MG63 (cell line): ENCODE measurements at regions not wholly inside any gene's neighbourhood (a gene's known extent, or its start where the extent isn't known, plus 50 kb on each side); places are given as distances from the start of the nearest gene placed in this dataset.
"Not testable (repeated sequence)": the region's sequence is repeated elsewhere in the genome, so short reads cannot be mapped to it uniquely, and the experiment has no call there.

Experiments used
- DNase-seq: peaks from one replicate; pipeline ENCODE4 v3.0.0-alpha.2; 2020
- H3K27me3 ChIP-seq: fragments of 250-450 bp; sonication (Bioruptor Pico); 2 replicates; pipeline ENCODE4 v1.5.1; 2020; ENCODE audit warnings: mild to moderate bottlenecking, moderate library complexity
- H3K36me3 ChIP-seq: fragments of 250-450 bp; sonication (Bioruptor Pico); 2 replicates; pipeline ENCODE4 v1.5.1; 2020; ENCODE audit warnings: mild to moderate bottlenecking, moderate library complexity
- H3K4me3 ChIP-seq: fragments of 250-450 bp; sonication (Bioruptor Pico); 2 replicates; pipeline ENCODE4 v1.5.1; 2020; ENCODE audit warnings: mild to moderate bottlenecking, moderate library complexity
- H3K9me3 ChIP-seq: fragments of 250-450 bp; sonication (Bioruptor Pico); 2 replicates; pipeline ENCODE4 v1.5.1; 2020; ENCODE audit warnings: mild to moderate bottlenecking, moderate library complexity

GRCh38 chr14:84894254-84894653 lies 635.7 kb upstream of the FLRT2 start:
- DNase-seq, result no peak
- H3K27me3 ChIP-seq, result no peaks in the 10 kb centered on the region

GRCh38 chr14:84922370-84922769 lies 607.6 kb upstream of the FLRT2 start:
- Histone ChIP-seq H3K27me3 (no peaks in the 10 kb centered on the region), H3K4me3 (no peak overlapping the region), H3K9me3 (no peaks in the 10 kb centered on the region), H3K36me3 (no peaks in the 10 kb centered on the region)
- DNase-seq, result no peak

More at GRCh38 chr14:84894254-84894653, 635.7 kb upstream of the FLRT2 start:
- no peak overlapping the region for H3K4me3 ChIP-seq
- no peaks in the 10 kb centered on the region for H3K36me3 ChIP-seq
- H3K9me3 ChIP-seq, result no peaks in the 10 kb centered on the region

GRCh38 chr14:84926656-84927055 lies 603.3 kb upstream of the FLRT2 start:
- Histone ChIP-seq H3K36me3 (no peaks in the 10 kb centered on the region), H3K27me3 (no peaks in the 10 kb centered on the region), H3K9me3 (no peaks in the 10 kb centered on the region), H3K4me3 (no peak overlapping the region)
- no peak for DNase-seq

GRCh38 chr14:84927096-84927827 lies 602.7 kb upstream of the FLRT2 start:
- Histone ChIP-seq H3K36me3 (no peaks in the 10 kb centered on the region), H3K27me3 (no peaks in the 10 kb centered on the region), H3K4me3 (no peak overlapping the region), H3K9me3 (no peaks in the 10 kb centered on the region)
- no peak for DNase-seq

- H3K36me3 ChIP-seq, result no peaks in the 10 kb centered on the region
- no peak for DNase-seq
- no peak overlapping the region for H3K4me3 ChIP-seq
- no peaks in the 10 kb centered on the region for H3K27me3 ChIP-seq
- no peaks in the 10 kb centered on the region for H3K9me3 ChIP-seq
Measured at GRCh38 chr14:84929086-84929485, 600.9 kb upstream of the FLRT2 start.

- Histone ChIP-seq H3K27me3 (no peaks in the 10 kb centered on the region), H3K9me3 (no peaks in the 10 kb centered on the region), H3K36me3 (no peaks in the 10 kb centered on the region), H3K4me3 (no peak overlapping the region)
- no peak for DNase-seq
Measured at GRCh38 chr14:84929834-84930233, 600.1 kb upstream of the FLRT2 start.

- Histone ChIP-seq H3K4me3 (no peak overlapping the region), H3K9me3 (no peaks in the 10 kb centered on the region), H3K27me3 (no peaks in the 10 kb centered on the region), H3K36me3 (no peaks in the 10 kb centered on the region)
- DNase-seq, result no peak
Measured at GRCh38 chr14:84937016-84937415, 592.9 kb upstream of the FLRT2 start.

GRCh38 chr14:84937449-84937848 lies 592.5 kb upstream of the FLRT2 start:
- Histone ChIP-seq H3K4me3 (no peak overlapping the region), H3K36me3 (no peaks in the 10 kb centered on the region), H3K9me3 (no peaks in the 10 kb centered on the region), H3K27me3 (no peaks in the 10 kb centered on the region)
- DNase-seq, result no peak

GRCh38 chr14:84944901-84945300 lies 585.0 kb upstream of the FLRT2 start:
- peak; percentile 0 for DNase-seq
- H3K36me3 ChIP-seq, H3K4me3 ChIP-seq: not testable (repeated sequence)

GRCh38 chr14:84959851-84960520 lies 570.0 kb upstream of the FLRT2 start:
- Histone ChIP-seq H3K36me3 (no peaks in the 10 kb centered on the region), H3K9me3 (no peaks in the 10 kb centered on the region), H3K4me3 (no peak overlapping the region), H3K27me3 (no peaks in the 10 kb centered on the region)
- no peak for DNase-seq

More at GRCh38 chr14:84944901-84945300, 585.0 kb upstream of the FLRT2 start:
- not testable (repeated sequence) for H3K27me3 ChIP-seq, H3K9me3 ChIP-seq

GRCh38 chr14:84961637-84962036 lies 568.3 kb upstream of the FLRT2 start:
- no peak overlapping the region for H3K4me3 ChIP-seq
- no peaks in the 10 kb centered on the region for H3K36me3 ChIP-seq
- no peaks in the 10 kb centered on the region for H3K9me3 ChIP-seq
- no peak for DNase-seq
- no peaks in the 10 kb centered on the region for H3K27me3 ChIP-seq

GRCh38 chr14:84963518-84963917 lies 566.4 kb upstream of the FLRT2 start:
- Histone ChIP-seq H3K36me3 (no peaks in the 10 kb centered on the region), H3K4me3 (no peak overlapping the region), H3K9me3 (no peaks in the 10 kb centered on the region)

GRCh38 chr14:84965279-84965678 lies 564.7 kb upstream of the FLRT2 start:
- Histone ChIP-seq H3K9me3 (no peaks in the 10 kb centered on the region), H3K27me3 (no peaks in the 10 kb centered on the region), H3K4me3 (no peak overlapping the region), H3K36me3 (no peaks in the 10 kb centered on the region)
- DNase-seq, result no peak

More at GRCh38 chr14:84963518-84963917, 566.4 kb upstream of the FLRT2 start:
- DNase-seq, result no peak
- H3K27me3 ChIP-seq, result no peaks in the 10 kb centered on the region

GRCh38 chr14:84969501-84969900 lies 560.4 kb upstream of the FLRT2 start:
- H3K9me3 ChIP-seq, result no peaks in the 10 kb centered on the region
- no peaks in the 10 kb centered on the region for H3K36me3 ChIP-seq
- H3K27me3 ChIP-seq, result no peaks in the 10 kb centered on the region
- H3K4me3 ChIP-seq, result no peak overlapping the region
- DNase-seq, result no peak

- Histone ChIP-seq H3K27me3 (no peaks in the 10 kb centered on the region), H3K36me3 (no peaks in the 10 kb centered on the region), H3K9me3 (no peaks in the 10 kb centered on the region), H3K4me3 (no peak overlapping the region)
- no peak for DNase-seq
Measured at GRCh38 chr14:84975241-84975902, 554.6 kb upstream of the FLRT2 start.

- no peaks in the 10 kb centered on the region for H3K27me3 ChIP-seq
- no peaks in the 10 kb centered on the region for H3K36me3 ChIP-seq
- no peak for DNase-seq
- H3K4me3 ChIP-seq, result no peak overlapping the region
- H3K9me3 ChIP-seq, result no peaks in the 10 kb centered on the region
Measured at GRCh38 chr14:84976805-84977204, 553.1 kb upstream of the FLRT2 start.

GRCh38 chr14:84987042-84987441 lies 542.9 kb upstream of the FLRT2 start:
- Histone ChIP-seq H3K36me3 (no peaks in the 10 kb centered on the region), H3K9me3 (no peaks in the 10 kb centered on the region), H3K4me3 (no peak overlapping the region), H3K27me3 (no peaks in the 10 kb centered on the region)
- no peak for DNase-seq

GRCh38 chr14:84988357-84988756 lies 541.6 kb upstream of the FLRT2 start:
- no peaks in the 10 kb centered on the region for H3K9me3 ChIP-seq
- no peaks in the 10 kb centered on the region for H3K27me3 ChIP-seq
- DNase-seq, result no peak
- no peak overlapping the region for H3K4me3 ChIP-seq
- no peaks in the 10 kb centered on the region for H3K36me3 ChIP-seq
